ENCODE measurements at regions not wholly inside any gene's neighbourhood (a gene's known extent, or its start where the extent isn't known, plus 50 kb on each side); places are given as distances from the start of the nearest gene placed in this dataset.

DNA sequence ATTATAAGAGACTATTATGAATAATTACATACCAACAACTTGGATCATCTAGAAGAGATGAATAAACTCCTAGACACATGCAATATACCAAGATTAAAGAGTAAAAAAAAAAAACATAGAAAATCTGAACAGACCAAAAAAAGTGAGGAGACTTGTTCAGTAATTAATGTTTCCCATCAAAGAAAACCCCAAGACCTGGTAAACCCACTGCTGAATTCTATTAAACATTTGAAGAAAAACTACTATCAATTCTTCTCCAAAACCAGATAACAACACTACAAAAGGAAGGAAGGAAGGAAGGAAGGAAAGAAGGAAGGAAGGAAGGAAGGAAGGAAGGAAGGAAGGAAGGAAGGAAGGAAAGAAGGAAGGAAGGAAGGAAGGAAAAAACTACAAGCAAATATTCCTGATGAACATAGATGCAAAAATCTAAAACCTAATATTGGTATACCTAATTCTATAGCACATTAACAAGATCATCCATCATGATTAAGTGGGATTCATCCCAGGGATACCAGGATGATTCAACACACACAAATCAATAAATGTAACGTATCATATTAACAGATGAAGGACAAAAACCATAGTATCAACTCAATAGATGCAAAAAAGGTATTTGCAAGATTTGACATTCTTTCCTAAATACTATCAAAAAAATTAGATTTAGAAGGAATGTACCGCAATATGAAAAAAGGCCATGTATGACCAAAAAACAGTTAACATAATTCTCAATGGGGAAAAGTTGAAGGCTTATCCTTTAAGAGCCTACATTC lies 445.5 kb downstream of the KCNH5 start:
- no peak for DNase-seq

DNA sequence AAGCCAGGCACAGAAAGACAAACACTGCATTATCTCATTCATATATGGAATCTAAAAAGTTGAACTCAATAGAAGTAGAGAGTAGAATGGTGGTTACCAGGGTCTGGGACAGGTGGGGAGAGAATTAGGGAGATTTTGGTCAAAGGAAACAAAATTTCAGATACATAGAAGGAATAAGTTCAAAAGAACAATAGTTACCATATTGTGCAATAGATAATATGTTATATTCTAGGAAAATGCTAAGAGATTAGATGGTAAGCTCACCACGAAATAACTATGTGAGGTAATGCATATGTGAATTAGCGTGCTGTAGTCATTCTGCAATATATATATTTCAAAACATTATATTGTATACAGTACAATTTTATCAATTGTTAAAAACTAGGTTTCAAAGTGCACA lies 442.5 kb downstream of the KCNH5 start:
- no peak for DNase-seq

- no peak for DNase-seq
Measured at GRCh38 chr14:62604524-62604923, 440.7 kb downstream of the KCNH5 start.

- DNase-seq = no peak
Measured at GRCh38 chr14:62614122-62614521, 431.1 kb downstream of the KCNH5 start.

DNA sequence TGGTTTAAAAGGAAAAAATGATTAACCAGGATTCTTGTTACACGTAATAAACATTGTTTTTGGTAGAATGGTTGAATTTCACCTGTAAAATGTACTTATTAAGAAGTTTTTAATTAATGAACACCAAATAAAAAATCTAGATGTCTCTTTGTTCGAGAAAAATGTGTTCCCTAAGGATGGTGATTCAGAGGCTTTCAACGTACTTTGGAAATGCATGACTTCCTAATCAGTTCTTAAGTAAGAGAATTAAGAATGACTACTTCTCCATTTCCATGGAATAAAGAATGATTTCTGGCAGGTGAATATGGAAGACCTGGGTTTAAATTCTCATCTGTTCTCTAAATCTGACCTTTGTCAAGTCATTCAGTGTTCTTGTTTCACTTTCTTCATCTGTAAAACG lies 428.6 kb downstream of the KCNH5 start:
- DNase-seq = no peak

- no peak for DNase-seq
Measured at GRCh38 chr14:62626416-62626815, 418.8 kb downstream of the KCNH5 start.

DNA sequence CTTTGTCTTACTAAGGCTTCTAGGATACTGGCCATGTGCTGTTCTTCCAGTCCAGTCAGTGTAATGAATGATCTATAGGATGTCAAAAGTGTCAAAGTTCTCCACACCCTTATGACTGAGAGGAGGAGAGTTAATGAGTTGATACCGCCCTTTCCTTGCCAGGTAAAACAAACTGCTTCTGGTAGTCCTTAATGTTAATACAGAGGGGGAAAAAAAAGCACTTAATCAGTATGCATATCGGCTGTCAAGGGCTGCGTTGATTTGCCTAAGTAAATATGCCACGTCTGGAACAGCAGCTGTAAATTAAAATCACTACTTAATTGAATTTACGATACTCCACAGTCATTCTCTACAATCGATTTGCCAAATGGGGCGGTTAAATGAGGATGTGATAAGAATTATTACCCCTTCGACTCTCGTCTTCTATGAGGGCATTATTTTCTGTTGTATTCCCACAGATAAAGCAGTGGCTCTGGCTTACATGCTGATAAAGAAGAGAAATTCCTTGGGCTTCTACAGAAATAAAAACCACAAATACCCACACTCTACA lies 416.0 kb downstream of the KCNH5 start:
- no peak for DNase-seq

- no peak for DNase-seq
Measured at GRCh38 chr14:62631176-62631575, 414.1 kb downstream of the KCNH5 start.

GRCh38 chr14:62632771-62633170 lies 412.5 kb downstream of the KCNH5 start:
- no peak for DNase-seq

GRCh38 chr14:62645649-62646048 lies 399.6 kb downstream of the KCNH5 start:
- DNase-seq = no peak

Measured in central memory CD4-positive, alpha-beta T cell (primary cell).